Neural progenitor cell (in vitro differentiated cells): ENCODE measurements at regions not wholly inside any gene's neighbourhood (a gene's known extent, or its start where the extent isn't known, plus 50 kb on each side); places are given as distances from the start of the nearest gene placed in this dataset.

Experiments
- DNase-seq: peaks from one replicate; pipeline ENCODE4 v3.0.0-alpha.2; 2016; ENCODE audit warnings: low spot score
- H2AFZ ChIP-seq: fragments of 200-600 bp; sonication (generic); replicated peaks from 2 replicates; pipeline ENCODE4 v1.6.1; 2016; ENCODE audit warnings: antibody characterized with exemption
- H3F3A ChIP-seq: fragments of 200-600 bp; sonication (generic); 2 replicates; pipeline ENCODE4 v1.6.1; 2016; ENCODE audit warnings: antibody characterized with exemption, low read depth
- H3K27ac ChIP-seq: fragments of 200-600 bp; sonication (generic); 2 replicates; pipeline ENCODE4 v1.5.1; 2016; ENCODE audit warnings: mild to moderate bottlenecking
- H3K27me3 ChIP-seq: fragments of 200-600 bp; sonication (generic); 2 replicates; pipeline ENCODE4 v1.6.1; 2016; ENCODE audit warnings: mild to moderate bottlenecking, moderate library complexity
- H3K36me3 ChIP-seq: fragments of 200-600 bp; sonication (generic); 2 replicates; pipeline ENCODE4 v1.5.1; 2016
- H3K4me1 ChIP-seq: fragments of 200-600 bp; sonication (generic); 2 replicates; pipeline ENCODE4 v1.6.1; 2016; ENCODE audit warnings: mixed run types
- H3K4me2 ChIP-seq: fragments of 200-600 bp; sonication (generic); 2 replicates; pipeline ENCODE4 v1.6.1; 2016
- H3K4me3 ChIP-seq: fragments of 200-600 bp; sonication (generic); 2 replicates; pipeline ENCODE4 v1.5.1; 2016
- H3K79me2 ChIP-seq: fragments of 200-600 bp; sonication (generic); 2 replicates; pipeline ENCODE4 v1.6.1; 2016; ENCODE audit warnings: low read depth
- H3K9ac ChIP-seq: fragments of 200-600 bp; sonication (generic); 2 replicates; pipeline ENCODE4 v1.6.1; 2016
- H3K9me3 ChIP-seq: fragments of 200-600 bp; sonication (generic); 2 replicates; pipeline ENCODE4 v1.5.1; 2016; ENCODE audit warnings: low read depth
- H4K20me1 ChIP-seq: fragments of 200-600 bp; sonication (generic); 2 replicates; pipeline ENCODE4 v1.6.1; 2016; ENCODE audit warnings: low read depth
- H3K27ac Mint-ChIP-seq: 3 replicates; pipeline ENCODE4 v1.8.0; 2021; ENCODE audit warnings: mixed read lengths
- H3K27me3 Mint-ChIP-seq: 2 replicates; pipeline ENCODE4 v1.8.0; 2022; ENCODE audit warnings: low read depth, mild to moderate bottlenecking, inconsistent platforms, moderate library complexity, mixed read lengths; ENCODE audit not compliant: insufficient read depth
- H3K36me3 Mint-ChIP-seq: 3 replicates; pipeline ENCODE4 v1.8.0; 2021; ENCODE audit warnings: mixed read lengths
- H3K4me1 Mint-ChIP-seq: 3 replicates; pipeline ENCODE4 v1.8.0; 2021; ENCODE audit warnings: mixed read lengths
- H3K4me3 Mint-ChIP-seq: 3 replicates; pipeline ENCODE4 v1.8.0; 2021; ENCODE audit warnings: mild to moderate bottlenecking, moderate library complexity, mixed read lengths
- H3K9me3 Mint-ChIP-seq: 3 replicates; pipeline ENCODE4 v1.8.0; 2020; ENCODE audit warnings: mixed read lengths
- CTCF ChIP-seq: fragments of 200-600 bp; sonication (generic); IDR thresholded peaks from 2 replicates; pipeline ENCODE4 v1.5.1; 2017; ENCODE audit warnings: antibody characterized with exemption, mild to moderate bottlenecking
- EZH2 ChIP-seq: fragments of 200-600 bp; sonication (generic); IDR thresholded peaks from 2 replicates; pipeline ENCODE4 v1.6.1; 2017; ENCODE audit warnings: antibody characterized with exemption, mild to moderate bottlenecking, moderate library complexity
- EZH2phosphoT487 ChIP-seq: fragments of 200-600 bp; sonication (generic); IDR thresholded peaks from 2 replicates; pipeline ENCODE4 v1.6.1; 2017; ENCODE audit warnings: antibody characterized with exemption

- Histone ChIP-seq H3K4me2 (no peak overlapping the region), H3K36me3 (no peaks in the 10 kb centered on the region), H3K9ac (no peak overlapping the region), H3K27ac (no peak overlapping the region), H3K9me3 (no peaks in the 10 kb centered on the region), H4K20me1 (no peaks in the 10 kb centered on the region), H2AFZ (no peak overlapping the region), H3F3A (no peaks in the 10 kb centered on the region), H3K4me1 (peaks cover 9% of the 10 kb centered on the region), H3K27me3 (no peaks in the 10 kb centered on the region), H3K79me2 (no peaks in the 10 kb centered on the region), H3K4me3 (no peak overlapping the region)
- TF ChIP-seq EZH2phosphoT487, result no peak
- TF ChIP-seq EZH2, result no peak
- no peak for TF ChIP-seq CTCF
- Mint-ChIP-seq H3K36me3 (no peaks in the 10 kb centered on the region), H3K27ac (no peak overlapping the region), H3K4me1 (peaks cover 8% of the 10 kb centered on the region), H3K9me3 (peaks cover 17% of the 10 kb centered on the region), H3K4me3 (no peak overlapping the region), H3K27me3 (peaks cover 14% of the 10 kb centered on the region)
- DNase-seq, result no peak
Observed at GRCh38 chr22:49295465-49295743, 532.3 kb downstream of the BRD1 start.

- H3K9me3 ChIP-seq, result no peaks in the 10 kb centered on the region
- no peak overlapping the region for H3K4me3 Mint-ChIP-seq
- H3K4me2 ChIP-seq, result no peak overlapping the region
- H3K9ac ChIP-seq, result no peak overlapping the region
- H3F3A ChIP-seq, result no peaks in the 10 kb centered on the region
- H3K27me3 ChIP-seq, result no peaks in the 10 kb centered on the region
- DNase-seq, result no peak
- TF ChIP-seq EZH2phosphoT487 (no peak), EZH2 (no peak), CTCF (no peak)
- H3K27ac ChIP-seq, result no peak overlapping the region
- no peaks in the 10 kb centered on the region for H4K20me1 ChIP-seq
- H3K36me3 Mint-ChIP-seq, result no peaks in the 10 kb centered on the region
- peaks cover 12% of the 10 kb centered on the region for H3K4me1 Mint-ChIP-seq
- H3K9me3 Mint-ChIP-seq, result peaks cover 17% of the 10 kb centered on the region
- no peak overlapping the region for H3K27ac Mint-ChIP-seq
- no peak overlapping the region for H3K4me3 ChIP-seq
- H2AFZ ChIP-seq, result no peak overlapping the region
- H3K79me2 ChIP-seq, result no peaks in the 10 kb centered on the region
- peaks cover 14% of the 10 kb centered on the region for H3K27me3 Mint-ChIP-seq
- no peaks in the 10 kb centered on the region for H3K36me3 ChIP-seq
- H3K4me1 ChIP-seq, result peaks cover 15% of the 10 kb centered on the region
Observed at GRCh38 chr22:49294656-49295464, 532.8 kb downstream of the BRD1 start.

GRCh38 chr22:49292909-49293308, 534.8 kb downstream of the BRD1 start:
- no peak overlapping the region for H3K4me3 ChIP-seq
- peaks cover 13% of the 10 kb centered on the region for H3K4me1 Mint-ChIP-seq
- H3K4me2 ChIP-seq, result no peak overlapping the region
- H2AFZ ChIP-seq, result no peak overlapping the region
- H3K27ac ChIP-seq, result no peak overlapping the region
- H3K9me3 ChIP-seq, result no peaks in the 10 kb centered on the region
- H3K9ac ChIP-seq, result no peak overlapping the region
- no peaks in the 10 kb centered on the region for H3F3A ChIP-seq
- H3K27ac Mint-ChIP-seq, result no peak overlapping the region
- no peaks in the 10 kb centered on the region for H4K20me1 ChIP-seq
- no peaks in the 10 kb centered on the region for H3K36me3 Mint-ChIP-seq
- H3K27me3 ChIP-seq, result no peaks in the 10 kb centered on the region
- no peak for DNase-seq
- peaks cover 15% of the 10 kb centered on the region for H3K4me1 ChIP-seq
- no peak overlapping the region for H3K4me3 Mint-ChIP-seq
- H3K27me3 Mint-ChIP-seq, result peaks cover 15% of the 10 kb centered on the region
- no peaks in the 10 kb centered on the region for H3K36me3 ChIP-seq
- peaks cover 22% of the 10 kb centered on the region for H3K9me3 Mint-ChIP-seq
- TF ChIP-seq EZH2 (no peak), EZH2phosphoT487 (no peak)
- no peaks in the 10 kb centered on the region for H3K79me2 ChIP-seq

- H2AFZ ChIP-seq, result no peak overlapping the region
- no peak overlapping the region for H3K4me2 ChIP-seq
- H3K4me3 ChIP-seq, result no peak overlapping the region
- Mint-ChIP-seq H3K4me3 (no peak overlapping the region), H3K9me3 (peaks cover 22% of the 10 kb centered on the region), H3K27ac (no peak overlapping the region), H3K36me3 (no peaks in the 10 kb centered on the region), H3K4me1 (peaks cover 13% of the 10 kb centered on the region), H3K27me3 (peaks cover 12% of the 10 kb centered on the region)
- H3F3A ChIP-seq, result no peaks in the 10 kb centered on the region
- H3K9ac ChIP-seq, result no peak overlapping the region
- TF ChIP-seq CTCF (no peak), EZH2phosphoT487 (no peak), EZH2 (no peak)
- H4K20me1 ChIP-seq, result no peaks in the 10 kb centered on the region
- H3K27me3 ChIP-seq, result no peaks in the 10 kb centered on the region
- DNase-seq, result no peak
- H3K9me3 ChIP-seq, result no peaks in the 10 kb centered on the region
- H3K4me1 ChIP-seq, result peaks cover 15% of the 10 kb centered on the region
- H3K36me3 ChIP-seq, result no peaks in the 10 kb centered on the region
- no peaks in the 10 kb centered on the region for H3K79me2 ChIP-seq
- H3K27ac ChIP-seq, result no peak overlapping the region
Observed at GRCh38 chr22:49291781-49292180, 535.9 kb downstream of the BRD1 start.
